Activated CD8-positive, alpha-beta memory T cell treated with anti-CD3 and anti-CD28 coated beads, Interleukin-2, amount 50 U/mL, for 24 hours (primary cell): ENCODE measurements at regions not wholly inside any gene's neighbourhood (a gene's known extent, or its start where the extent isn't known, plus 50 kb on each side); places are given as distances from the start of the nearest gene placed in this dataset.

Source experiments
- DNase-seq: peaks from one replicate; pipeline ENCODE4 v3.0.0-alpha.2; 2020; ENCODE audit errors: extremely low read depth

DNA sequence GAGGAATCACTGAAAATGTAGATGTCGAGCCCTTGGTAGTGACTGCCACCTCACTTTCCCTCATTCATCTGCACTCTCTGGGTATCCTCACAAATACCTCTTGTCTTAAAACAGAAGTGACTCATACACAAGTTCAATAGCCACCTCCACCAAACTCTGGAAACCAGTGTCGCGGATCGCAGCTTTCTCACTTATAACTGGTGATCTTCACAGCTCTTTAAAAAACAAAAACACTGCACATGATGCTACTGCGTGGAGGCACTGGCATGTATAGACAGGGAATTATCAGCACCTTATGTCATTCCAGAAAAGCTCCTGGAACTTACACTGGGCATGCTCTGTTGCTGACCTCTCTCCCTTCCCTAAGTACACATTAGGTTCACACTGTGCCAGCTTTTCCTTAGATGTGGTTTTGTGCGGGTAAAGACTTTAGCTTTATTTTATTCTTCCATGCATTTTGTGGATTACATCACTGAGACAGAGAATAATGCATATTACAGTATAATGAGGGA lies 425.5 kb upstream of the CADM1 start:
- no peak for DNase-seq

DNA sequence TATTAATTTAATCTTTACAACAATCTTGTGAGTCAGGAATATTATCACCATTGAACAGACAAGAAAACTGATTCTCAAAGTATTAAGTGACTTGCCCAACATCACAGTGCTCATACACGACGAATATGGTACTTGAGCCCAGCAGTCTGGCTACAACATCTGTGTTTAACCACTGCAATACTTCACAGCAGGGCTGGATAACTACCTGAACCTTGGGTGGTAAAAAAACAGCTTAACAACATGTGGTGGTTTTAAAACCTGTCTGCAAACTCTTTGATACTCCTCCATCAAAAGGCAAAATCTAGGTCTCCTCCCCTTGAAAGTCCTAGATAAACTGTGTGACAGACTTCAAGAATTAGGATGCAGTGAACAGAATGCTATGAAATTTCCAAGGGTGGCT lies 424.6 kb upstream of the CADM1 start:
- DNase-seq, result no peak

DNA sequence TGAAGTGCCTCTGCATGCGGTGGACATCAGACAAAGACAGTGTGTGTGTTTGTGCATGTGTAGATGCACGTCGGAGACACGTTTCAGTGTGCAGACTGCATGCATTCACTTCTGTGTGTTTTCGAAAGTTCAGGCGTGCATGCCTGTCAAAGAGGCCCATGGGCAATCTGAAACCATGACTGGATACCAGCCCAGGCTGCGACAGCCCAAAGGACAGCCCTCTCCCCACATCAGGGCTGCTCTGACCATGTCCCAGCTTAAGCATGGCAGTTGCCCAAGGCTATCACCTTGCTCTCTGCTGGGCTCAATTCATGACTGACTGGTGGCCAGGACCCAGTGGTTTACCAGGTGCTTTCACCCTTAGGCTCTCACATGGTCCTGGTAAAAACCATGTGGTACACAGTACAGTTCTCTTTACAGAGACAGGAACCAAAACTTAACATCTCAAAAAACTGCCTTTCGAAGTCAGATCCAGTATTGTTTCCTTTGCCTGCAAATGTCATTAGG lies 423.7 kb upstream of the CADM1 start:
- DNase-seq, result no peak

DNA sequence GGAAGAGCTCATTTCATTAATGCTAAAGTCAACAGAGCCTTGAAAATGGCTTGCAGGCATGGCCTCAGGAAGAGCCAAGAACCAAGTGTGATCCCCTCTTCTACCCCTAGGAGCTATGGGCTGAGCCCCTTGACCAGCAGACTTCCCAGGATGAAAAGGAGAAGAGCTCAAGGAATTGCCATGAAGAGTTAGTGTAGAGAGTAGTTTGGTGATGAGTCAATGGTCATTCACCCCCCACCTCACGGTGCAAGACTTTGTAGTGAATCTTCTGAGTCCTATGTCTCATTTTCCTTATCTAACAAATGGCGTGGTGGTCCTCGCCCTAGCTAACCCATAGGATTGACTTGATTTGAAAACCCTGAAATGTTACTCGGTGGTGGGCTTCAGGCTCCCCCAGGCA lies 422.4 kb upstream of the CADM1 start:
- DNase-seq, result no peak

DNA sequence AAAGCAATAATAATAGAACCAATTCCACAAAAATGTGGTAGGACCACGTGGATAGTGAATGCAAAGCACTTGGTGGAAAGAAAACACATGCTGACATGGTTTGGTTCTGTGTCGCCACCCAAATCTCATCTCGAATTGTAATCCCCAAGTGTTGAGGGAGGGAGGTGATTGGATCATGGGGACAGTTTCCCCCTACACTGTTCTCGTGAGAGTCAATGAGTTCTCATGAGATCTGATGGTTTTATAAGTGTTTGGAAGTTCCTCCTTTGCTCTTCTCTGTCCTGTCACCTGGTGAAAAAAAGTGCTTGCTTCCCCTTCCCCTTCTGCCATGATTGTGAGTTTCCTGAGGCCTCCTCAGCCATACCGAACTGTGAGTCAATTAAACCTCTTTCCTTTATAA lies 421.9 kb upstream of the CADM1 start:
- DNase-seq, result no peak

DNA sequence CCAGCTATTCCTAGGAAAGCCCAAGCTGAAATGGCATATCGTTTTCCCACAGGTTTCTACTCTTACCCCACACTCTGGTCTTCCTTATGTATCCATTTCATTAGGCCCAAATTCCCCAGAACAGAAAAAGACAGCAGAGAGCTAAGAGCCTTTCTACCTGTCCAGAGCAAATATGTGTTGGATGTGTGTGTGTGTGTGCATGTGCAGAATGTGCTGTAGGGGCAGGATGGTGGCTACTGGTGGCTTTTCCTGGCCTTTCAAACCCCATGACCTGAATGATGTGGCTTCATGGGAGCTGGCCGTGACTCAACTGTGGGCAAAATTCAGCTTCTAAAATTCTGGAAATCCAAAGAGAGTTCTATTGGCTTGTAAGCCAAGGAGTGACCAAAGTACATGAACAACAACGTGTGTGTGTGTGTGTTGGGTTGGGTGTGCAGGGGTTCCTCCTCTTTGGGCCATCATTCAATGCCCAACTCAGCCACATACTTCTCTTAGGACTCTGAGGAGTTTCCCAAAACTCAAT lies 421.4 kb upstream of the CADM1 start:
- DNase-seq, result no peak

DNA sequence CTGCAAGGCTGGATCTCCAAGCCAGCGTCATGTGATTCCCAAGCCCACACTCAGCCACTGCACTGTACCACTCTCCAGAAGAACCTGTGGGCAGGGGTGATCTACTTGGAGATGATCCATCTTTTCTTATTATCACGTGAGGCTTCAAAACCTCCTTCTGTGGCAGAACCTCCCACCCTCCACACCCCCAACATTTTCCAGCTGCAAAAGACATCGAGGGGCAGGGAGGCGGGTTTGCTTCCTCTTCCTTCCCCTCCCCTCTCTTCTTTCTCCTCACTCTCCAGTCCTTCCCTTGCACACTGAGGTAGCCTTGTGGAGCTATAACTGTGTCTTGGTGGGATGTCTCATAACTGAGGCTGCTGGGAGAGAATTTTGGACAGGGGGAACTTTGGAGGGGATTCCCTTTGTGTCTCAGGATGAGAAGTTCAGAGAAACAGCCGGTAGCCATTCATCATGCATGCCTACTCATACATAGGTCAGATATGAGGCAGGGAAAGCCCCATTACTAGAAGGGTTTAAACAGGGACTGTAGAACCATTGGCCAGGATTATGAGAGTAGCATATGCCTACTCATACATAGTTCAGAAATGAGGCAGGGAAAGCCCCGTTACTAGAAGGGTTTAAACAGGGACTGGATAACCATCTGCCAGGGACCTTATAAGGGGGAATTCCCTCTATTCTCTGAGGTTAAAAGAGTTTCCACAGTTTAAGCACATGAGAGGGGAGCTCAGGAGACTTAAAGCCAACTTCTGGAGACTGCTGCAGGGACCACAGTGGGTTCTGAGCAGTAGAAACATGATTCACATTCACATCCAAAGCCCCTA lies 420.7 kb upstream of the CADM1 start:
- no peak for DNase-seq

DNA sequence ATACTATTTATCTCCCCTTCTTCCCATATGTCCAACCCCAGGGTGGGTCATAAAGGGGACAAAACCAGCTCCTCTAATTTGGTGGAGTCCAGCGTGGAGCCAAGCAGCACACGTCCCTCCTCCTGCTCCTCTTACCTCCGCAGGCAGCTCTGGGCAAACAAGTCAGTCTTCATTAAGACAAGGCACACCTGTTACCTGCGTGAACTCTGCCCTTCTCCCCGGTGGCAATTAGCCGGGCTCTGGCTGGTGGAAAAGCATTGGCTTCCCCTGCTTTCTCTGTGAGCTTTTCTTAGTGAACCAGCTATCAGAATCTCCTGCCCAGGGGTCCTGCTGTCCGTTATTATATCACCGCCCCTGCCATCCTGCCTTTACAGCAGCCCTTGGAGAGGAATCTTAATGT lies 418.7 kb upstream of the CADM1 start:
- no peak for DNase-seq

DNA sequence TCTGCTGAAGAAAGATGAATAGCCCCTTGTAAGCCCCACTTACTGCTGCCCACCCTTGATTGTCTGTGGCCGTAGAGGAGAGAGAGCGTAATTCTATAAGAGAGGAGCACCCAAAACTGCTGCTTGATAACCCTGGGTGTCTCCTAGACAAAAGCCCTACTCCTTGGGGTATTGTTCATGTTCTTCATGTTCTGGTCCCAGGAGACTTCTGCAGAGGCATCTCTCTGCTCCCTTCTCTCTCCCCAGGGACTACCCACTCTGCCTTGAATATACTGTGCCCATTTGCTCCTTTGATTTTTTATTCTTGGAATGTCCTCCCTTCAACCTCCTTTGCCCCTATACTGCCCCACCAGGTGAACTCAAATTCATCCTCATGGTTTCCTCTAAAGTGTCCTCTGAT lies 417.8 kb upstream of the CADM1 start:
- DNase-seq, result no peak

DNA sequence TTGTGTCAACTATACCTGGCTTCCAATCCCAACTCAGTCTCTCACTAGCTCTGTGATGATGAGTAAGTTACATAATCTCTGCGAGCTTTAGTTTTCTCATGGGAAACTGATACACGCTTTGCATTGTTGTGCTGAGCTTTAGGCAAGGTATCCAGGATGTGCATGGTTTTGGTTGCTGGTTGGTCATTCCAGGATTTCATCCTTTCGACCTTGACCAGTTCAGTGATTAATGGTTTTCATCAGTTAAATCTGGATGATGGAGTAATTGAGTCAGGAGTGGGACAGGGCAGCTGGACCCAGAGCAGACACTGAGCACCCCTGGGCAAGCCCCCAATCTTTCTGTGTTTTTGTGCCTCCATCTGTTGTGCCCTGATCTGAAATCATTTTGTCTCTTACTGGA lies 417.3 kb upstream of the CADM1 start:
- DNase-seq, result no peak

DNA sequence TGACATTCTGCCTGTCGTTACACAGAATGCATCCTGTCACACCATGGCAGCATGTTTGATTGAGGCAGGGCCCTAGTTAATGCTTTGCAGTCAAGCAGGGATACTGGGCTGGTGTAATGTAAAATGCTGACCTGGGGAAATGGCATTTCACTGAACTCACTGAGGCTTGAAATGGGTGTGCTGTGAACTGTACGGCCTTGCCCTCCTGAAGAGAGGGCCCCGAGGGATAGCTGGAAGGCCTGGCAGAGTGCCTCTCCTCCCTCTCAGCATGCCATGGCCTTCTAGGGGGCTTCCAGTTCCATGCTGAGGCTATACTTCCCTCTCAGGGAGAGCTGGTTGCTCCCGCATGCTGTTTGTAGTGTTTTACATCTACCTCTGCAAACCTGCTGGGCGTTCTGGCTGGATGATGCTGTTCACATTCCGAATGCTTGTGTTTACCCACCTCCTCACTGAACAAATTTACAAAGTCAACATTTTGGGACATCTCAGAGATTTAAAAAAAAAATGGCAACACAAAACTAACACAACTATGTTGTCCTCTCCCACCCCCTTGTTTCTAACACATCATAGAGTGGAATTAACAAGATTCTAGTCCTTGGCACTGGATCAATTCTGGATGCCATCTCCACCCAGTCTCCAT lies 416.7 kb upstream of the CADM1 start:
- no peak for DNase-seq

DNA sequence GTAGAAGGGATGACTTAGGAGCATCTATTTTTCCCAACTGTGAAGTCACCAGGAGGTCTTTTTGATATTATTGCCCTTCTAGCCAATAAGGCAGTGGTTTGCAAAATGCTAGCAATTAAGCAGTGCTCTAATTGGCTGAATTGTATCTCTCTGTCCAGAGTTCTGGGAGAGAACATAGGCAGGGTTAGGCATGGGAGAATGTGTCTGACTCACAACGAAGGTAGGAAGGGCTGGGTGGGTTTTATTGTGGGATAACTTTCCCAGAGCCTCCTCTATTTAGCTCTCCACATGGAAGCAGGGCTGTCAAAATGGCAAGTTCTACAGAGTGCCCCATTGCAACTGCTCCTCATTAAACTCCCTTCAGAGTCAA lies 415.9 kb upstream of the CADM1 start:
- no peak for DNase-seq

DNA sequence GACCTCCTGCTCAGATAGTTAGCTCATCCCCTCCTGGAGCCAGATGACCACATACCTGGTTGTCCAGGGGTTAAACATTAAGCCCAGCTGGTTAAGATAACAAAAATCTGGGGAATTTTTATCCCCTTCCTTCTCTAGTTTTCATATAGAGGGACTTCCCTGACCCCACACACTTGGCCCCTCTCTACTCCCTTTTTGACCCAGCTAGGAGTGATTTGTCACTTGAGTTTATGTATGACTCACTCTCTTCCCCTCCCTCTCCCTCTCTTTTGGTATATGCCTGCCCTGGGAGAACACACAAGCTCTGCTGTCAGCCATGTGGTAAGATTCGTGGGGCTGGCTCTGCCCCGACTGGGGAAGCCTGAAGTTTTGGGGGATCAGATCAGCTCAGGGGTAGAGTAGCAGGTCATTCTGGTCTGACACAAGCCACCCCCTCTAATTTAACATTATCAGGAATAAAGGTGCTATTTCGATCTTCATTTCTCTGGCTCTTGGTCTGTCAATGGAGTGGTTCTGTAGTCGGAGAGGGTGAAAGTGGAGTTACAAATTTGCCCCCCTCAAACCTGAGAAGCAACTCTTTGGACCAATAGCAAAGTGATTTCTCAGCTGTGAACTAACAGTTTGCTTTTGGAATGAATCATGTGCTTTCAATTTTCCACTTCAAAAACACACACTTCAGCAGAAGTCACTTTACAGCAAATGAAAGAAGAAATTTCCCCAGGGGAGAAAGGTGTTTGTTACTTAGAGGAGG lies 415.3 kb upstream of the CADM1 start:
- DNase-seq, result no peak

DNA sequence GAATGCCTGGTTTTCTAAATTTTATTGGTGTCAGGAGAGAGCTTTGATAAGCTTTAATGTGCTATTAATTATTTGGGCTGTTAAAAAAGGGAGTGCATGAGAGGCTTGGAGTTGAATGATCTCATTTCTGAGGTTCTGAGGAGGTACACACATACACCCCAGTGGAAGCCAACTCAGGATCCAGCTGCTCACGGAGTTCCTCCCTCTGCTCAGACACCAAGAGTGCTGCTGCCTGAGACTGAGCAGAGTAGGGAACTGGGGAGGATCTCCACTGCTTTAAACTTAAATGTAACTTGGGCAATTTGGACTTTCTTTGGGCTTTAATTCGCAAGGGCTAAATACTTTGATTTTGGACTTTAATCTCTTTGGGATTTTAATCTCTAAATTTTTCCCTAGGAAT lies 414.4 kb upstream of the CADM1 start:
- DNase-seq, result no peak

DNA sequence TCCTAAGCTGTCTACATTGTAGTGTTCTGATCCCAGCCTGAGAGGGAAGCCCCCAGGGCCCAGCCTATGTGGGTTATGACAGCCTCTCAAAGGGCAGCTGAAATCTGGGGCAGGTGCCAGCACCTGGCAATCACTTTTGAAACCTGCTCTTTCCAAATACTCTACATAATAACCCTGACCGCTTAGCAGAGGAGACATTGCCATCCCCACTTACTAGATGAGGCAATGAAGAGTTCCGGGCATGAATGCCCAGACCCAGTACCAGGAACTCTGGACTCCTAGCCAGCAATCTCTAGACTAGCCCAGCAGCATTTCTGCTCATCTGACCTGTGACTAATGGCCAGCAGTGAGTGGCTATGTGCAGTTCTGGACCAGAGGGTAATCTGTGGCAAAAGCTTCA lies 412.4 kb upstream of the CADM1 start:
- DNase-seq, result no peak

DNA sequence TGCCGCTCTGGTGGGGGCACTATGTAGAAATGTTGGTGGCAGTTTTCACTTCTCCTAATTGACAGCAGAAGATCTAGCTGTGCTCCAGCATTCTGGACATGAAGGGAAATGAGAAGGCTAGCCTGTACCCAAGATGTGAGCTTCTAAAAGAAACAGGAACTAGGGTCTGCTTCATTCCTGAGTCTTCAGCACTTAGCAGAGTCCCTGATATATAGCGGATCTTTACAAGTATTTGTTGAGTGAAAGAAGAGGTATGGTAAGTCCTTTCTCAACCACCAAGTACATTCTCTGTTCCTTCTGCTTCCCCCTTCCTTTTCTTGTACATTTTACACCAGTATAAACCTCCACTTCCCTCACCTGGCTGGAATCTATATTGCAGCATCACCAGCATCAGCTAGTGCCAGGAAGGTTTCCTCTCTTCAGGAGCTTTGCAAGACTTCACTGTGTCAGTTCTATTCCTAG lies 408.3 kb upstream of the CADM1 start:
- no peak for DNase-seq

DNA sequence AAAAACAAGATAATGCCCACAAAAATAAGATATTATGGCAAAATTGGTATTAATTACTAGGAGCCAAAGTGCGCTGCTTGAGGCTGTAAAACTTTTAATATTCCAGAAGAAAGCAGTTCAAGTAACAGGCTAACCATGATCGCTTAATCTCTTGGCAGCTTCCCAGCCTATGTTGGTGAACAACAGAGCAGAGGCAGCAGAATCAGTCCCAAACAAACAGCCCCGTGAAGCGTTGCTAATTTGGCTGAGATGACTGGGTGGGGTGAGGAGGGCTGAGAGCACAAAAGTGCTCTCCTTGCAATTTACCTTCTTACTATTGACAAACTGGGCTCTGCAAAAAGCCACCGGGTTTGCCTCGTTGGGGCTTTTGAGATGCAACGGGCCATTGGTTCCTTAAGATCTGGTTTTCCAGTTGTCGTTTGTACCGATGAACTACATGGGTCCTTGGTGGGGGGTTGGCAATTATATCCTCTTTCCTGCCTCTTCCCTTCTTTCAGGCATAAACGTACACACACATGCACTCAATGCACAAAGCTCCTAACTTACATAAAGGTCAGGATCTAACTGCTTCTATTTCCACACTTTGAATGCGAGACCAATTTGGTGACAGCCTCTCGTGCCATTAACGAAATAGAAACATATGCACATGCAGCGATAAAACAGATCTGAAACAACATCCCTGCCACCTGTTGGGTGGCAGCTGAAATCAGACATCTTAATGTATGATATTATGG lies 407.6 kb upstream of the CADM1 start:
- DNase-seq, result no peak

DNA sequence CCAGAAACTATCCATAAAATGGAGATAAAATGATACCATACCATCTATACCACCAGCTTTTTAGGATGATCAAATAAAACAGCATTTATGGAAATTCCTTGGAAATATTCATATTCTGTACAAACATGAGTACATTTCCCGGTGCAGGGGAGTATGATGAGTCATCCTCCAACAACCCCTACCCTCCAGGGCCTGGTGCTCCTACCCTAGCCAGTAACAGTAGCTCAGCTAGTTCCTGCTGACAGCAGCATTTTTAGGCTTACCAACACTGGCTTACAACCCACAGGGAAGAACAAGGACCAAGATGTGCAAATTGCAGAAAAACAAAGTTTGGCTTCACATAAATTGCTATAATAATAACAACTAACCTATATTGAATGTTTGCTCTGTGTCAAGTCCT lies 406.2 kb upstream of the CADM1 start:
- DNase-seq, result no peak

DNA sequence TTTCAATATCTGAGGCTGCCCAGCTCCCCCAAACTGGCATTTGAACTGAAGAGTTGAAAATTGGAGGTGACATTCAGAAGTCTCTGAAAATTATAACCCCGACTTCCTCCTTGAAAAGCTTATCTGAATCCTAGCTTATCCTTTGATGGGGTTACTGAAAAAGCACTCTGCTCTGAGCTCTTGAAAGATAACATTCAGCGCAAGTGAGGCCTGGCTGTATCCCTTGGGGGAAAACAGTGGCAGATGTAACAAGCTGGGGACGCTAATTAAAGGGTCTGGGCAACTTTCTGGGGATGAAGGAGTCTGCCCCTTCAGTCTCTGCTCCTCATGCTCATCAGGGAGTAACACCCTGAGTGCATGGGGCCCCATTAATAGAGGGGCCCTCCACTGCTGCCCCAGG lies 402.0 kb upstream of the CADM1 start:
- no peak for DNase-seq

DNA sequence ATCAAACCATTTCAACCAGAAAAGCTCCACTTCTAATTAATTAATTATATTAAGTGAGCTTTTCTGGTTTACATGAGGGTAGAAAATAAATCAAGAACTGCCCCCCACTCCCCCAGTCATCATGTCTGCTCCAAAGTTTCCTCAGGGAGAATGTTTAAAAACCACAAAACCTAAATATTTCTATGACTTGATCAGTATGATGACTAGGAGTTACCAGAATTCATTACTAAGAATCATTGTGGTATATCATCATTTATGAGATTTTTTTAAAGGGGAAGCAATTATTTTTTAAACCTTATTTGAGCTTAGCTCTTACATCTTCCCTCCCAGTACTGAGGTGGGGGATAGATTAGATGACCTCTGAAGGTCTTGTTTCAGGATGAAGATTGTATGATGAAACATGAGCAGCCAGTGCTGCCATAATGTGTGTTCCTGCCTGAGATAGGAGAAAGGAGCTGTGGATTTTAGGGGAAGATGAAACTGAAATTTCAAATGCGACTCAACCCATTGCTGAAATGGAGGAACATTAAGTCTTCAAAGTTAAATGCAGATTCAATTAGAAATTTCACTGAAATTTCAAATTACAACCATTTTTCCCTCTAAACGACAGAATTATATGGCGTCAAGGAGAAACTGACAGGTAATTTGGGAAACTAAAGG lies 401.3 kb upstream of the CADM1 start:
- DNase-seq, result no peak

DNA sequence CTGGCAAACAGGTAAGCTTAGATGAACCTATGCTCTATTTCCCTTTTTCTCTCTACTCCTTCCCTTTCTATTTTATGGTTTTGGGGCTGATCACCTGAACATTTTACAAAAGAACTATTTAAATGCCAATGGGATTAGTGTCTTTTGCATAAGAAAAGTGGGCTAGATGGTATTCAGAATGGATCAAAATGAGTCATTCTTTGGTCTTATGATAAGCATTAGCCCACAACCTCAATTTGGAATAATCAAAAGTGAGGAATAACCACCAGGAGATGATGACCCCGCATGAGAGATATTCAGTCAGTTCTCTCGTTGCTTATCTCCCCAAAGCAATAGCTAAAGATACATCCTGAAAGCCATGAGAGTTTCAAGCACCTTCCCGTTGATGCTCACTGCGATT lies 399.0 kb upstream of the CADM1 start:
- no peak for DNase-seq
